B cell (primary cell): ENCODE measurements at regions not wholly inside any gene's neighbourhood (a gene's known extent, or its start where the extent isn't known, plus 50 kb on each side); places are given as distances from the start of the nearest gene placed in this dataset.

Experiments used
- CTCF ChIP-seq: fragments of 200-600 bp; IDR thresholded peaks from one replicate; pipeline ENCODE4 v1.8.0; 2022; ENCODE audit warnings: antibody characterized with exemption, mild to moderate bottlenecking
- EZH2 ChIP-seq: IDR thresholded peaks from 2 replicates; pipeline ENCODE4 v1.6.1; 2012; ENCODE audit warnings: borderline replicate concordance, low read depth, mild to moderate bottlenecking, moderate library complexity, low read length; ENCODE audit not compliant: insufficient read depth, poor library complexity, severe bottlenecking

DNA sequence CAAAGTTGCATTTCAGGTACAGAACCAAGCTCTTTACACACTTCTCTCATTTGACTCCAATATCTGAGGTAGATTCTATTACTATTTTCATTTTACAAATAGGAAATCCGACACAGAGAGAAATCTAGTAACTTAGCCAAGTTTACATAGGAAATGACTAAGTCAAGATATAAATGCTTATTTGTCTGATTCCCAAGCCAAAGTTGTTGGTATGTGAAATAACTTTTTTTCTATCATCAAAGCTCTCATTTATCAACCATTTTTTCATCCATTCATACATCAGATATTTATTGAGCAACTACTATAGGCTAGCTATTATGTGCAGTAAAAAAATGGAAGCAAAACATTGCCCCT, 89.2 kb upstream of the MITF start:
- TF ChIP-seq CTCF (no peak), EZH2 (no peak)
